ENCODE measurements at regions not wholly inside any gene's neighbourhood (a gene's known extent, or its start where the extent isn't known, plus 50 kb on each side); places are given as distances from the start of the nearest gene placed in this dataset.

GRCh38 chr1:178020968-178021640, 51.2 kb upstream of the SEC16B start:
- ATAC-seq (ENCODE audit: insufficient read depth, low FRiP score) (no peak), DNase-seq (no peak)
- TF ChIP-seq, protein P1, sequence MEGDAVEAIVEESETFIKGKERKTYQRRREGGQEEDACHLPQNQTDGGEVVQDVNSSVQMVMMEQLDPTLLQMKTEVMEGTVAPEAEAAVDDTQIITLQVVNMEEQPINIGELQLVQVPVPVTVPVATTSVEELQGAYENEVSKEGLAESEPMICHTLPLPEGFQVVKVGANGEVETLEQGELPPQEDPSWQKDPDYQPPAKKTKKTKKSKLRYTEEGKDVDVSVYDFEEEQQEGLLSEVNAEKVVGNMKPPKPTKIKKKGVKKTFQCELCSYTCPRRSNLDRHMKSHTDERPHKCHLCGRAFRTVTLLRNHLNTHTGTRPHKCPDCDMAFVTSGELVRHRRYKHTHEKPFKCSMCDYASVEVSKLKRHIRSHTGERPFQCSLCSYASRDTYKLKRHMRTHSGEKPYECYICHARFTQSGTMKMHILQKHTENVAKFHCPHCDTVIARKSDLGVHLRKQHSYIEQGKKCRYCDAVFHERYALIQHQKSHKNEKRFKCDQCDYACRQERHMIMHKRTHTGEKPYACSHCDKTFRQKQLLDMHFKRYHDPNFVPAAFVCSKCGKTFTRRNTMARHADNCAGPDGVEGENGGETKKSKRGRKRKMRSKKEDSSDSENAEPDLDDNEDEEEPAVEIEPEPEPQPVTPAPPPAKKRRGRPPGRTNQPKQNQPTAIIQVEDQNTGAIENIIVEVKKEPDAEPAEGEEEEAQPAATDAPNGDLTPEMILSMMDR (IDR thresholded peaks at IDR 0.05; ENCODE audit: control extremely low read depth, extremely low read depth) = no peak
- Histone ChIP-seq H3K4me1 (ENCODE audit: control insufficient read depth in 5 of 5, insufficient read depth in 5 of 5, low read length in 5 of 5) (peaks cover 0 to 1% (median 0%) of the 10 kb centered on the region in 5 donors), H3K9me3 (ENCODE audit: control insufficient read depth in 4 of 4, insufficient read depth in 3 of 4, low read length in 3 of 4) (peaks cover 0 to 8% (median under 1%) of the 10 kb centered on the region in 4 donors), H3K9ac (ENCODE audit: insufficient read depth in 1 of 2, low read length in 2 of 2) (no peak overlapping the region), H3K4me3 (no peak overlapping the region), H3K27ac (ENCODE audit: low read depth in 1 of 2, low read length in 1 of 2) (no peak overlapping the region), H3K27me3 (ENCODE audit: control insufficient read depth in 3 of 3, insufficient read depth in 3 of 3, low read length in 2 of 3) (no peaks in the 10 kb centered on the region), H3K36me3 (ENCODE audit: control insufficient read depth in 4 of 4, insufficient read depth in 4 of 4, low read length in 4 of 4) (peaks cover 0 to 32% (median 6%) of the 10 kb centered on the region in 4 donors)
- 81 to 87% methylated on average over 8 of the region's 8 CpGs for WGBS, 2 donors

DNA sequence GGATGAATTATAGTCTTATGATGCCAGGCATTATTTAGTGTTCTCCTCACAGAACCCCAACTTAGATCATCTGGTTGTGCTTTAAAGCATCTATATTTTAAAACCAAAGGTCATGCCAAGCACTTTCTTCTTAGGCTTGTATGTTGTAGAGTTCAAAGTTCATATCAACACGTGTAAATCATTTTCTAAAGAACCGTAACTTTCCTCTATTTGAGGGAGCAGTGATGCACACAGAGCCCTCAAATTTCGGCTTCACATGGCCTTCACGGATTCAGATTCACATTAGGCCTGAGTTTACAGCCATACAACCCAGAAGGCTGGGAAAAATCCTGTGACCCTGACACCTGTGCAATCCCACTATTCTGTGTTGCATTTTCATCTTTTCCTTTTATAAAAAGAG, 52.1 kb upstream of the SEC16B start:
- Histone ChIP-seq H3K9me3 (ENCODE audit: control insufficient read depth in 4 of 4, insufficient read depth in 3 of 4, low read length in 3 of 4) (peaks cover 0 to 7% (median under 1%) of the 10 kb centered on the region in 4 donors), H3K4me1 (ENCODE audit: control insufficient read depth in 5 of 5, insufficient read depth in 5 of 5, low read length in 5 of 5) (peaks cover 0 to 1% (median 0%) of the 10 kb centered on the region in 5 donors), H3K4me3 (no peak overlapping the region), H3K27ac (ENCODE audit: low read depth in 1 of 2, low read length in 1 of 2) (no peak overlapping the region), H3K36me3 (ENCODE audit: control insufficient read depth in 4 of 4, insufficient read depth in 4 of 4, low read length in 4 of 4) (peaks cover 0 to 28% (median 6%) of the 10 kb centered on the region in 4 donors), H3K27me3 (ENCODE audit: control insufficient read depth in 3 of 3, insufficient read depth in 3 of 3, low read length in 2 of 3) (no peaks in the 10 kb centered on the region), H3K9ac (ENCODE audit: insufficient read depth in 1 of 2, low read length in 2 of 2) (no peak overlapping the region)
- ATAC-seq (ENCODE audit: insufficient read depth, low FRiP score) (no peak), DNase-seq (no peak)
- 87 to 93% methylated on average over 4 of the region's 4 CpGs for WGBS, 2 donors
- TF ChIP-seq, protein P1 (IDR thresholded peaks at IDR 0.05; ENCODE audit: control extremely low read depth, extremely low read depth) = no peak

- Histone ChIP-seq H3K4me1 (ENCODE audit: control insufficient read depth in 5 of 5, insufficient read depth in 5 of 5, low read length in 5 of 5) (peaks cover 0 to 1% (median 0%) of the 10 kb centered on the region in 5 donors), H3K9me3 (ENCODE audit: control insufficient read depth in 4 of 4, insufficient read depth in 3 of 4, low read length in 3 of 4) (no peaks in the 10 kb centered on the region), H3K27ac (ENCODE audit: low read depth in 1 of 2, low read length in 1 of 2) (no peak overlapping the region), H3K9ac (ENCODE audit: insufficient read depth in 1 of 2, low read length in 2 of 2) (no peak overlapping the region), H3K27me3 (ENCODE audit: control insufficient read depth in 3 of 3, insufficient read depth in 3 of 3, low read length in 2 of 3) (no peaks in the 10 kb centered on the region), H3K36me3 (ENCODE audit: control insufficient read depth in 4 of 4, insufficient read depth in 4 of 4, low read length in 4 of 4) (peaks cover 0 to 20% (median 3%) of the 10 kb centered on the region in 4 donors), H3K4me3 (no peak overlapping the region)
- ATAC-seq (ENCODE audit: insufficient read depth, low FRiP score) = no peak
- DNase-seq = peak in 2 of 3 donors; percentile 33 to 65
- 71 to 86% methylated on average over 2 of the region's 2 CpGs for WGBS, 2 donors
- TF ChIP-seq, protein P1 (IDR thresholded peaks at IDR 0.05; ENCODE audit: control extremely low read depth, extremely low read depth) = no peak
These were observed 53.3 kb upstream of the SEC16B start for GRCh38 chr1:178023181-178023618.
